Psoas muscle (tissue), 7 donors: ENCODE measurements at regions not wholly inside any gene's neighbourhood (a gene's known extent, or its start where the extent isn't known, plus 50 kb on each side); places are given as distances from the start of the nearest gene placed in this dataset.

Experiments
- ATAC-seq, 4 donors: fragments of 200-7000 bp; cut with Tn5 transposase; one replicate each; pipeline ENCODE4 v1.9.1; 2020; ENCODE audit warnings: moderate library complexity in 3 of 4, mild to moderate bottlenecking in 2 of 4
- DNase-seq, 2 donors: peaks; one replicate each; pipeline ENCODE4 v3.0.0-alpha.2; 2020
- H3K27ac ChIP-seq: fragments of 200-600 bp; one replicate; pipeline ENCODE4 v1.8.0; 2022
- H3K27me3 ChIP-seq, 3 donors: fragments of 200-600 bp in 1 of 3; one replicate each; pipeline versions ENCODE4 v1.6.1 to v1.8.0; 2013 to 2022; ENCODE audit warnings: low read length in 2 of 3, mild to moderate bottlenecking in 2 of 3, moderate library complexity in 1 of 3; ENCODE audit not compliant: insufficient read depth in 3 of 3
- H3K36me3 ChIP-seq, 2 donors: fragments of 200-600 bp in 1 of 2; one replicate each; pipeline versions ENCODE4 v1.6.1 to v1.8.0; 2013 to 2022; ENCODE audit warnings: low read depth in 1 of 2, mild to moderate bottlenecking in 1 of 2, moderate library complexity in 1 of 2; ENCODE audit not compliant: insufficient read depth in 1 of 2
- H3K4me1 ChIP-seq: fragments of 200-600 bp; one replicate; pipeline ENCODE4 v1.8.0; 2022
- H3K4me3 ChIP-seq: fragments of 200-600 bp; one replicate; pipeline ENCODE4 v1.8.0; 2022; ENCODE audit warnings: mild to moderate bottlenecking
- H3K9me3 ChIP-seq: fragments of 200-600 bp; one replicate; pipeline ENCODE4 v1.8.0; 2022
- WGBS, 3 donors: extraction: QIAGEN DNeasy Blood & Tissue Kit; methylation state at CpG; one replicate each; pipeline versions ENCODE4 v1.1.6 to v1.1.7; 2013; 5-methylcytosine and 5-hydroxymethylcytosine counted together
- intact Hi-C, 2 donors: fragments of 100-400 bp; cut with DNase I; formaldehyde crosslinking; loops; one replicate each; pipeline versions ENCODE4 v1.11.0 to v1.14.2; 2022
- TF ChIP-seq, protein P1 (sequence below): fragments of 200-600 bp; IDR thresholded peaks from one replicate; pipeline ENCODE4 v1.8.0; 2022; ENCODE audit warnings: antibody characterized with exemption
- donor health status: healthy with polysubstance abuse.
- donor health status: DM: no; HTN: no; CAD: no; lungs with moderate emphysema.
- donor health status: Bipolar disorder and iron deficiency.
- donor health status: healthy.
- donor health status: DM: yes; HTN: yes; CAD: no.
- donor health status: DM: no; HTN: no; CAD: no.
- donor health status: DM: yes; HTN: yes; CAD: no.

GRCh38 chrX:110421500-110422455, 63.1 kb downstream of the RTL9 start:
- H3K4me1 ChIP-seq = no peaks in the 10 kb centered on the region

DNA sequence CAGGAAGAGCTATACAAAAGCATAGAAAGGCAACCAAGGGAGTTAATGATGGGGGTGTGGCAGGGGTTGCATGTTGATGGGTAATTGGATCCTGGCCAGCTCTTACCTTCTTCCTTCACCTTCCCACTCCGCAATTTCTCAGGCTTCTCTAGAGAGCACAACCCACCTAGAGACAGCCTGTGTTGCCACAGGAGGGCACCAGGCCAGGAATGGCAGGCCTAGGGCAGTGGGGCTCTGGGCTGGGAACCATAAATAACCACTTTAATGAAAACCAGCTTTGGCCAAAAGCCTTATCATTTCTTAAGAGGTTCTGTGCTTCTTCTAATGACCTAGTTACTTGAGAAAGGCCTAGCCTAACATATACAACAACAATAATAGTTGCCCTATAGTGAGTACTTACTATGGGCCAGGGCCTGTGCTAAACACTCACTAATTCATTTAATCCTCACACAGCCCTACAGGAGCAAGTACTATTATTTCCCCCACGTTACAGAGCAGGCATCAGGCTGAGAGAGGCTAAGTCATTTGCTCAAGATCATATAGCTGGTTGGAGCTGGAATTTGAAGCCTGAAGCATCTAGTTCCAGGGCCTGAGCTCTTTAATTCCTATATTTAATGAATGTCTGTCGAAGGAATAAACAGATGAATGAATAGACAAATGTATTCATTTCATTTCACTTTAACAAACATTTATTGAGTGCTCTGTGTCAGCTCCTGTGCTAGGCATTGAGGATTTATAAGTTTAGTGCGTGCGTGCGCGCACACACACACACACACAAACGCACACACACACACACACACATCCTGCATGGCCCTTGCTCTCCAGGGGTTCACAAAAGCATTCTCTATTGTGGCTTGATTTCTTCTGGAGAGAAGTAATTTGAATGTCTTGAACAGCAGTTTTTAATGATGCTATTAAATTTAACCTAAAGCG, 66.8 kb downstream of the RTL9 start:
- Histone ChIP-seq H3K4me1 (no peaks in the 10 kb centered on the region), H3K9me3 (no peaks in the 10 kb centered on the region), H3K4me3 (no peak overlapping the region), H3K36me3 (no peaks in the 10 kb centered on the region), H3K27me3 (peaks cover 0 to 17% (median 0%) of the 10 kb centered on the region in 3 donors), H3K27ac (no peak overlapping the region)
- TF ChIP-seq, protein P1, sequence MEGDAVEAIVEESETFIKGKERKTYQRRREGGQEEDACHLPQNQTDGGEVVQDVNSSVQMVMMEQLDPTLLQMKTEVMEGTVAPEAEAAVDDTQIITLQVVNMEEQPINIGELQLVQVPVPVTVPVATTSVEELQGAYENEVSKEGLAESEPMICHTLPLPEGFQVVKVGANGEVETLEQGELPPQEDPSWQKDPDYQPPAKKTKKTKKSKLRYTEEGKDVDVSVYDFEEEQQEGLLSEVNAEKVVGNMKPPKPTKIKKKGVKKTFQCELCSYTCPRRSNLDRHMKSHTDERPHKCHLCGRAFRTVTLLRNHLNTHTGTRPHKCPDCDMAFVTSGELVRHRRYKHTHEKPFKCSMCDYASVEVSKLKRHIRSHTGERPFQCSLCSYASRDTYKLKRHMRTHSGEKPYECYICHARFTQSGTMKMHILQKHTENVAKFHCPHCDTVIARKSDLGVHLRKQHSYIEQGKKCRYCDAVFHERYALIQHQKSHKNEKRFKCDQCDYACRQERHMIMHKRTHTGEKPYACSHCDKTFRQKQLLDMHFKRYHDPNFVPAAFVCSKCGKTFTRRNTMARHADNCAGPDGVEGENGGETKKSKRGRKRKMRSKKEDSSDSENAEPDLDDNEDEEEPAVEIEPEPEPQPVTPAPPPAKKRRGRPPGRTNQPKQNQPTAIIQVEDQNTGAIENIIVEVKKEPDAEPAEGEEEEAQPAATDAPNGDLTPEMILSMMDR = no peak
- DNase-seq (no peak), ATAC-seq (no peak)
- intact Hi-C loops = no loop called here
- WGBS, 3 donors = 79 to 89% (median 87%) methylated on average over 9 of the region's 9 CpGs

More at GRCh38 chrX:110421500-110422455, 63.1 kb downstream of the RTL9 start:
- 46 to 55% (median 49%) methylated on average over 5 of the region's 5 CpGs for WGBS, 3 donors
- DNase-seq (no peak), ATAC-seq (no peak)
- H3K4me3 ChIP-seq = no peak overlapping the region
- intact Hi-C loops = no loop called here
- no peaks in the 10 kb centered on the region for H3K9me3 ChIP-seq
- H3K27me3 ChIP-seq = peaks cover 0 to 20% (median 0%) of the 10 kb centered on the region in 3 donors
- TF ChIP-seq, protein P1 = no peak
- H3K36me3 ChIP-seq = no peaks in the 10 kb centered on the region
- no peak overlapping the region for H3K27ac ChIP-seq

DNA sequence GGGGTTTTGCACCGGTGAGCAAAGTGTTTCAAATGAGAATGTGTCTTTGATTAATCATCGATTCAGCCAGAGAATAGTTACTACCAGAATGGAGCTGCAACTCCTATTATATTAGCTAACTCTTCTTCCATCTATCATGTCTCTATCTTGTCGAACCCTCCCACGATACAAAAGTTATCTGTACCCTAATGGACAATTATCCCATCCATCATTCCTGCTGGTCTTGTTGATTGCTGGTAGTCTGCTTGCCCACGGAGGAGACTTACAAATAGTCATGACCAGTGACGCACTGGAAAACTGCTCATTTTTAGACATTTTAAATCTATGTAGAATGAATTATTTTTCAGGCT, 67.5 kb downstream of the RTL9 start:
- TF ChIP-seq, protein P1 = no peak
- ATAC-seq = no peak
- Histone ChIP-seq H3K9me3 (no peaks in the 10 kb centered on the region), H3K27me3 (peaks cover 0 to 17% (median 0%) of the 10 kb centered on the region in 3 donors), H3K36me3 (no peaks in the 10 kb centered on the region), H3K27ac (no peak overlapping the region), H3K4me1 (no peaks in the 10 kb centered on the region), H3K4me3 (no peak overlapping the region)
- WGBS, 3 donors = 81 to 89% (median 86%) methylated on average over 6 of the region's 6 CpGs
- intact Hi-C loops = no loop called here
- no peak for DNase-seq

DNA sequence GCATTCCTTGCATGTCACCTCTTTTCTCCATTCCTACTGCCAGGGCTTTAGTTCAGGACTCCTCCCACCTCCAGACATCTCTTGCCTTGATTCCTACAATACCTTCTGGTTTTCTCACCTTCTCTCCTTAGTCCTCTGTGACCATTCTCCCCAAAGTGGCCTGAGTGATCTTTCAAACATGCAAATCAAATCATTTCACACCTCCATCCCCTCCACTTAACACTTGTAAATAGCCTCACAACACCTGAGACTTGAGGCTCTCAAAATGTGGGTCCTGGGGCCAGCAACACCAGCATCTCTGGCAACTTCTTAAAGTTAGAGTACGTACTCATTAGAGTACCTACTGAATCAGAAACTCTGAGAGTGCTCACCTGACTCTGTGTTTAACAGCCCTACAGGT, 68.4 kb downstream of the RTL9 start:
- Histone ChIP-seq H3K4me3 (no peak overlapping the region), H3K9me3 (no peaks in the 10 kb centered on the region), H3K4me1 (no peaks in the 10 kb centered on the region), H3K27me3 (peaks cover 0 to 20% (median 0%) of the 10 kb centered on the region in 3 donors), H3K27ac (no peak overlapping the region), H3K36me3 (no peaks in the 10 kb centered on the region)
- 83 to 100% (median 100%) methylated on average over 1 of the region's 1 CpG for WGBS, 3 donors
- no peak for DNase-seq
- intact Hi-C loops = no loop called here
- ATAC-seq = no peak
- TF ChIP-seq, protein P1 = no peak
